ENCODE measurements at regions not wholly inside any gene's neighbourhood (a gene's known extent, or its start where the extent isn't known, plus 50 kb on each side); places are given as distances from the start of the nearest gene placed in this dataset.
"Not testable (repeated sequence)": the region's sequence is repeated elsewhere in the genome, so short reads cannot be mapped to it uniquely, and the experiment has no call there.

DNA sequence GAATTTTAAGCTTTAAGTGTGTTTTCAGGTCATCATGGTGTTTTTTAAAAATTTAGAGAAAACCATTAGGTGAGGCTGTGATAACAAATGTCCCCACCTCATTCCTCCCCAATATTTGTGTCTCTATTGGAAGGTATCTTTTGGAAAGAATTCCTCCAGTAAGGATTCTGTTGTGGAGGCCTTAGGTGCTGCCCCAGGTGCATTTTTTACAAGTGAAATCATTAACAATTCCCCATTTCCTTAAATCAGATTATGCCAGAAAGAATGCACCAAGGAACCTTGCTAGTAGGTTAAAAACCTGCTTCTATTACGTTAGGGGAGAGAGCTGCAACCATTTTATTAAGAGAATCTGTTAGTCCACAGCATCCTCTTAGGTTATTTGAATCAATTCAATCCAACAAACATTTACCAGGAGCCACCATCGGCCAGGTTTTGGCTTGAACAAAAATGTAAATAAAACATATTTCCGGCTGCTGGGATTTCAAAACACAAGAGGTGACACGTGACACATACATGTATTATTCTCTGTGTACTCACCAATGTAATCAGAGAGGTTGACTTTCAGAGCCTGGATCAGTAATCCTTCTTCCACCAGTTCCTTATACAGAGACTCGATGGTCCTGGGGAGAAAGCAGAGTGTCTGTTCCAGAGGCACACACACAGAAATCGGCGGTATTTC lies 112.5 kb upstream of the ASB18 start:
- no peak for DNase-seq (ENCODE audit: low spot score)
- H3K4me1 Mint-ChIP-seq (ENCODE audit: unreplicated experiment) = no peaks in the 10 kb centered on the region
- TF ChIP-seq, protein P1, sequence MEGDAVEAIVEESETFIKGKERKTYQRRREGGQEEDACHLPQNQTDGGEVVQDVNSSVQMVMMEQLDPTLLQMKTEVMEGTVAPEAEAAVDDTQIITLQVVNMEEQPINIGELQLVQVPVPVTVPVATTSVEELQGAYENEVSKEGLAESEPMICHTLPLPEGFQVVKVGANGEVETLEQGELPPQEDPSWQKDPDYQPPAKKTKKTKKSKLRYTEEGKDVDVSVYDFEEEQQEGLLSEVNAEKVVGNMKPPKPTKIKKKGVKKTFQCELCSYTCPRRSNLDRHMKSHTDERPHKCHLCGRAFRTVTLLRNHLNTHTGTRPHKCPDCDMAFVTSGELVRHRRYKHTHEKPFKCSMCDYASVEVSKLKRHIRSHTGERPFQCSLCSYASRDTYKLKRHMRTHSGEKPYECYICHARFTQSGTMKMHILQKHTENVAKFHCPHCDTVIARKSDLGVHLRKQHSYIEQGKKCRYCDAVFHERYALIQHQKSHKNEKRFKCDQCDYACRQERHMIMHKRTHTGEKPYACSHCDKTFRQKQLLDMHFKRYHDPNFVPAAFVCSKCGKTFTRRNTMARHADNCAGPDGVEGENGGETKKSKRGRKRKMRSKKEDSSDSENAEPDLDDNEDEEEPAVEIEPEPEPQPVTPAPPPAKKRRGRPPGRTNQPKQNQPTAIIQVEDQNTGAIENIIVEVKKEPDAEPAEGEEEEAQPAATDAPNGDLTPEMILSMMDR (IDR thresholded peaks at IDR 0.05; ENCODE audit: unreplicated experiment) = no peak

DNA sequence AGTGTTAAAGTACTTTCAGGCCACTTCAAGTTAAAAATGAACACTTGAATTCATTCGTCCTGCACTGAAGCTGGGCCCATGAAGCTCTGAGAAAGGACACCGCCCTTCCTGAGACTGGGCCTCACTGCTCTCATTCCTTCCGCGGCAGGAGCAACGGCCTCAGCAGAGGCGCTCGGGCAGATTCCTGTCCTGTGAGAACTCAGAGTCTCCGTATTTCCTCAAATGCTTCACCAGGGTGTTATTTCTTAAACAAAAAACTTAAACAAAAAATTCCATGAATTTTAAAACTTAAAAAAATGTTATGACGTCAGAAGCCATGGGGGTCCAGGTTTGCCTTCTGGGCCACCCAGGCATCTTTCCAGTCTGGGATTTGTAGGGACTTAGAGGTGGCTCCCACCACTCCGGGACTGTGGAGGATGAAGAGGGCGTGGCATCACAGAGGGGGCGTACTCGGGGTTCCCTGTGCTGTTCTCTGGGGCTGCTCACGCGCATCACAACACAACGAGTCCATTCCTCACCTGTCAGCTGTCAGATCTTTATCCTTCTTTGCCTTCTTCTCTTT lies 115.9 kb upstream of the ASB18 start:
- H3K27ac Mint-ChIP-seq (ENCODE audit: unreplicated experiment) = no peak overlapping the region
- no peaks in the 10 kb centered on the region for H3K27me3 Mint-ChIP-seq (ENCODE audit: unreplicated experiment)
- no peak overlapping the region for H3K4me3 Mint-ChIP-seq (ENCODE audit: unreplicated experiment)
- no peak for DNase-seq (ENCODE audit: low spot score)
- no peaks in the 10 kb centered on the region for H3K9me3 Mint-ChIP-seq (ENCODE audit: unreplicated experiment)
- H3K36me3 Mint-ChIP-seq (ENCODE audit: low read depth, unreplicated experiment) = peaks cover 18% of the 10 kb centered on the region
- TF ChIP-seq, protein P1 (IDR thresholded peaks at IDR 0.05; ENCODE audit: unreplicated experiment) = no peak
- no peaks in the 10 kb centered on the region for H3K4me1 Mint-ChIP-seq (ENCODE audit: unreplicated experiment)

More for the DNA sequence above, 112.5 kb upstream of the ASB18 start:
- no peak overlapping the region for H3K4me3 Mint-ChIP-seq (ENCODE audit: unreplicated experiment)
- H3K9me3 Mint-ChIP-seq (ENCODE audit: unreplicated experiment) = no peaks in the 10 kb centered on the region
- H3K27me3 Mint-ChIP-seq (ENCODE audit: unreplicated experiment) = no peaks in the 10 kb centered on the region
- no peak overlapping the region for H3K27ac Mint-ChIP-seq (ENCODE audit: unreplicated experiment)
- peaks cover 25% of the 10 kb centered on the region for H3K36me3 Mint-ChIP-seq (ENCODE audit: low read depth, unreplicated experiment)

DNA sequence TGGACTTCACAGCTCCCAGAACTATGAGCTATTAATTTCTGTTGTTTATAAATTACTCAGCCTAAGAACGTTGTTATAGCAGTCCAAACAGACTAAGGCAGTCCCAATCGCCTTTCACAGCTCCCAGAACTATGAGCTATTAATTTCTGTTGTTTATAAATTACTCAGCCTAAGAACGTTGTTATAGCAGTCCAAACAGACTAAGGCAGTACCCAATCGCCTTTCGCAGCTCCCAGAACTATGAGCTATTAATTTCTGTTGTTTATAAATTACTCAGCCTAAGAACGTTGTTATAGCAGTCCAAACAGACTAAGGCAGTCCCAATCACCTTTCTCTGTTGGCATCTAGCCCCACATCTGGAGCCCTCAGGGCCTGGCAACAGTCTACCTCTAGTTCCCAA lies 117.0 kb upstream of the ASB18 start:
- H3K36me3 Mint-ChIP-seq (ENCODE audit: low read depth, unreplicated experiment) = peaks cover 17% of the 10 kb centered on the region
- H3K4me1 Mint-ChIP-seq (ENCODE audit: unreplicated experiment); H3K9me3 Mint-ChIP-seq (ENCODE audit: unreplicated experiment); H3K27ac Mint-ChIP-seq (ENCODE audit: unreplicated experiment); H3K4me3 Mint-ChIP-seq (ENCODE audit: unreplicated experiment); H3K27me3 Mint-ChIP-seq (ENCODE audit: unreplicated experiment); DNase-seq (ENCODE audit: low spot score): not testable (repeated sequence)

DNA sequence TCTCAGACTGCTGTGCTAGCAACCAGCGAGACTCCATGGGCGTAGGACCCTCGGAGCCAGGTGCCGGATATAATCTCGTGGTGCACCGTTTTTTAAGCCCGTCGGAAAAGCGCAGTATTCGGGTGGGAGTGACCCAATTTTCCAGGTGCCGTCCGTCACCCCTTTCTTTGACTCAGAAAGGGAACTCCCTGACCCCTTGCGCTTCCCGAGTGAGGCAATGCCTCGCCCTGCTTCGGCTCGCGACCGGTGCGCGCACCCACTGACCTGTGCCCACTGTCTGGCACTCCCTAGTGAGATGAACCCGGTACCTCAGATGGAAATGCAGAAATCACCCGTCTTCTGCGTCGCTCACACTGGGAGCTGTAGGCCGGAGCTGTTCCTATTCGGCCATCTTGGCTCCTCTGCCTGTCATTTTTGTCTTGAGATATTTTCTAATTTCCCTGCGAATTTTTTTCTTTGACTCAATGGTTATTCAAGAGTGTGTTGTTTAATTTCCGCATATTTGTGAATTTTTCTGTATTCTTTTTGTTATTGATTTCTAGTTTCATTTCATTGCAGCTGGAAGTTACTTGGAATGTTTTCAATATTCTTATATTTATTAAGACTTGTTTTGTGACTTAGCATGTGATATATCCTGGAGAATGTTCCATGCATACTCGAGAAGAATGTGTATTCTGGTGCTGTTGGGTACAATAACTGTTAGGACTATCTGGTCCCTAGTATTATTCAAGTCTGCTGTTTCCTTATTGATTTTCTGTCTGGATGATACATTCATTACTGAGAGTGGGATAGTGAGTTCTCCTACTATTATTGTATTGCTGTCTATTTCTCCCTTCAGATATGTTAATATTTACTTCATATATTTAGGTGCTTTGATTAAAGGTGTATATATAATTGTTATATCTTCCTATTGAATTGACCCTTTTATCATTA lies 125.3 kb upstream of the ASB18 start:
- H3K9me3 Mint-ChIP-seq (ENCODE audit: unreplicated experiment); H3K4me1 Mint-ChIP-seq (ENCODE audit: unreplicated experiment); H3K27ac Mint-ChIP-seq (ENCODE audit: unreplicated experiment); DNase-seq (ENCODE audit: low spot score); H3K27me3 Mint-ChIP-seq (ENCODE audit: unreplicated experiment): not testable (repeated sequence)
- H3K36me3 Mint-ChIP-seq (ENCODE audit: low read depth, unreplicated experiment) = peaks cover 19% of the 10 kb centered on the region
- peak overlapping the region; percentile 63 for H3K4me3 Mint-ChIP-seq (ENCODE audit: unreplicated experiment)

DNA sequence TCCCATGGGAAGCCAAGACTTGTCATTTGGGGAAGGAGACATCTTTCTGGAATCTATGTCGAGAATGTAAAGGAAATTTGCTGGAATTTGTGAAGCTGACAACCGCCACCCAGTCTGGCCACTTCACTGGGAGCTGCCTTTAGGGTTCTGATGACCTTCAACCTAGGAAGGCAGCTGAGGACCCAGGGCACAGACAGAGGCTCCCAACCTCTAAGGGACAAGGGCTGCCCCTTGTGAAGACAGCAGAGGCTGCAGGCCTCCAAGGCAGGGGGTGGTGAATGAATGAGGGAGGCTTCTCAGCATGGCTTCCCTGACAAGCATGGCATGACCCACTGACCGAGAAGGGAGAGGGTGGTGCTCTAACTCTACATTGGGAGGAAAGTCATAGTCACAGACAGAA lies 128.9 kb upstream of the ASB18 start:
- DNase-seq (ENCODE audit: low spot score) = no peak
- Mint-ChIP-seq H3K4me1 (ENCODE audit: unreplicated experiment) (peaks cover 7% of the 10 kb centered on the region), H3K4me3 (ENCODE audit: unreplicated experiment) (no peak overlapping the region), H3K9me3 (ENCODE audit: unreplicated experiment) (no peaks in the 10 kb centered on the region), H3K36me3 (ENCODE audit: low read depth, unreplicated experiment) (peaks cover 19% of the 10 kb centered on the region), H3K27ac (ENCODE audit: unreplicated experiment) (no peak overlapping the region), H3K27me3 (ENCODE audit: unreplicated experiment) (peaks cover 2% of the 10 kb centered on the region)
- TF ChIP-seq, protein P1 (IDR thresholded peaks at IDR 0.05; ENCODE audit: unreplicated experiment) = no peak

All from endothelial cell (in vitro differentiated cells).